Superior temporal gyrus (tissue), 1 donor: ENCODE measurements at regions not wholly inside any gene's neighbourhood (a gene's known extent, or its start where the extent isn't known, plus 50 kb on each side); places are given as distances from the start of the nearest gene placed in this dataset.

Experiments used
- DNase-seq: peaks from one replicate; pipeline ENCODE4 v3.0.0-alpha.2; 2016; ENCODE audit errors: extremely low spot score

DNA sequence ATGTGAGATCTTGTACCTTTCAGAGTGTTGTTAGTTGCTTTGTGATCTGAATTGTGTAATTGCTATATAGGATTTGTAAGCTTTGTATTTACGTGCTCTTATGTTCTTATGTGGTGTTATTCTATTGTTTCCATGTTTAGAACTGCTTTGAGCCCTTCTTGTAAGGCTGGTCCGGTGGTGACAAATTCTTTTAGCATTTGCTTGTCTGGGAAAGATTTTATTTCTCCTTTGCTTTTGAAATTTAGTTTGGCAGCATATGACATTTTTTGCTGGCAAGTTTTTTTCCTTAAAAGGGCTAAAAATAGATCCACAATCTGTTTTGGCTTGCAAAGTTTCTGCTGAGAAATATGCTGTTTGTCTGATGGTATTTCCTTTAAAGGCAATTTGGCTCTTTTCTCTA is 1089.2 kb upstream of the PCDH9 start:
- DNase-seq: no peak

DNA sequence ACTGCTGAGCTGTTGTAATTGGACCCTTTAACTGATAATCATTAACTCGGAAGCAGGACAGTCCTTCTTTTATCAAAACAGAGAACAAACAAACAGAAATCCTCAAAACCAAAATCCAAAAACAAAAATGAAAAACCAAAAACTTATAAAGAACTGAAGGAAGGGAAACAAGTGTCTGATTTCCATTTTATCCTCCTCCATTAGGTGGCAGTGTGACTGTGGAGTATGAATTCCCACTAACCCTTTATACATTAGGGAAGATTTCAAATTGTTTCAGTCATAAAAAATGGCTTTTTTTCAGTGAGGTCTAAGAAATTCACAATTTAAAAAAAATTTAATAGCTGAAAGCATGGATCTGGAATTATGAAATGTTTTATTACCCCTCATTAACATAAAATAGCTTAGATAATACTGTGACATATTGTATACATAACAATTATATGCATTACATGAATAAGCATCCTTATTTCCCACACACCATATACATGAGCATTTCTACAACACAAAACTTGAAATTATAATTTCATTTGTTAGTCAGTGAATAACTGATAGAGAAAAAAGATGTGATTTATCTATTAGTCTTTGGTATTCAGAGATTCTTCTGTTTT is 1074.3 kb upstream of the PCDH9 start:
- peak; percentile 61 for DNase-seq

DNA sequence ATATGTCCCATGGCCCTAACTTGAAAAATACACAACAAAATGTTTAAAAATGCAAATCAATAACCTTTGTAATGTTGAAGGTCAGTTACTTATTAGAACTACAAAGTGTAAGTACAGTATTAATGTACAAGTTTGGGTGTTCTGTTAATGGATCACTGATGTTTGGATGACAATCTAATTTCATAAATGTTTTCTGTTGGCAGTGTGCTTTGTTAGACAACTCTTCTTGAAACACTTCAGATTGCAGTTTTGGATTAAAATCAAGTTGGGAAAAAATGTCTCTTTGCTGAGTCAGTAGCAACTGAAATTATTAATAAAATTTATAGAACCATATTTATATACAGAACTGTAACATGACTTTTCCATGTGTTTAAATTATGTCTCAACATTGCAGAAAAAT is 1063.5 kb upstream of the PCDH9 start:
- no peak for DNase-seq

DNA sequence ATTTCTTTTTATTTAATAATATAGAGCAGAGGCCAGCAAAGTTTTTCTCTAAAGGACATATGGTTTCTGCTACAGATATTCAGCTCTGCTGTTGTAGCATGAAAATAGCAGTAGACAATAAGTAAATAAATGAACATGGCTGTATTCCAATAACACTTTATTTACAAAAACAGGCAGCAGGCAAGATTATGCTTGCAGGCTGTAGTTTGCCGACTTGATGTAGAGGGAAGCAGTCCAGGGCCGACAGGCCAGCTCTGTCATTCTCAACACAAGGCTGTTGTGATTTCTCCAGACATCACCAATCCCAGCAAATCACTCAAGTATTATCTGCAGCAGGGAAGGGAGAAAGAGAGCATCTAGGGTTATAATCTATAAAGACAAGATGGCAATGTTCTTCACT is 1062.5 kb upstream of the PCDH9 start:
- no peak for DNase-seq

DNA sequence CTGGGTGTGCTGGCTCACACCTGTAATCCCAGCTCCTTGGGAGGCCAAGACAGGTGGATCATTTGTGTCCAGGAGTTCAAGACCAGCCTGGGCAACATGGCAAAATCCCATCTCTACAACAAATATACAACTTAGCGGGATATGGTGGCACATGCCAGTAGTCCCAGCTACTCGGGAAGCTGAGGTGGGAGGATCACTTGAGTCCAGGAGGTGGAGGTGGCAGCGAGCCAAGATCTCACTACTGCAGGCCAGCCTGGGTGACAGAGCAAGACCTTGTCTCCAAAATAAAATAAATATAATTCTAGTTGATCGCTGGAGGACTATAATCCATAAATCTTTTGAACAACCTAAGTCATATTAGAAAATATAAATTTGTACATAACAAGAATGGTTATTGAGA is 1061.5 kb upstream of the PCDH9 start:
- no peak for DNase-seq

DNA sequence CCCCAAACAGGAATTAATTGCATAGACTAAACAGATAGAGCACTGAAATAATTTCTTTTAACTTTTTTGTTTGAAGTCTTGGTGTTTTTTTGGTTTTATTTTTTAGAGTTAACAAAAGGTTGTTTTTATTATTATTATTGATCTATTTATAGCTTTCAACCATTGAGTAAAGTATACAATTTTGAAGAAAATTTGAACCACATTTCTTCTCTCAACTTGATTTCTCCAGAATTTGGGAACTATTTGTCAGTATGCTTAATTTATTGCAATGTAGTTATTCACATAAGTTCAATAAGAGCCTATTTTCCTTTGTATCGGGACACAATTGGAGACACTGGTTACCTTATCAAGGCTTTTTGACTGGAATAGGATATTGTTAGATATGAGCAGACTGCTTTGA is 1045.6 kb upstream of the PCDH9 start:
- no peak for DNase-seq

DNA sequence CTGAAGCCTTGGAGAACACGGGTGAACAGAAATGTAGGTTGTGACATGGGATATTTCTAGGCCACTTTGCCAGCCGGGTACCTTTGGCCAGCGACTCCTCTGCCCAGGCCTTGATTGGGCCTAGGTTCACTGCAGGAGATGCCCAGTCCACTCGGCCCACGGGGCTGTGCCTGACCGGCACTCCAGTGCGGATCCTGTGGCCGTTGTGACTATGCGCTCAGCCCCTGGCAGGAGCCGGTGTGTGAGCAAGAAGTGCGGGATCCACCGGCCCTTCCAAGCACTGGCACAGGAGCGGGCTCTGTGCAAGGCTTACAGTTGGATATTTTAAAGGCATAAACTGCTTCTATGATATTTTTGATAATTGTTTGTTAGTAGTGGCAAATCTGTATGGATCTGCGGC is 1042.5 kb upstream of the PCDH9 start:
- DNase-seq: no peak

DNA sequence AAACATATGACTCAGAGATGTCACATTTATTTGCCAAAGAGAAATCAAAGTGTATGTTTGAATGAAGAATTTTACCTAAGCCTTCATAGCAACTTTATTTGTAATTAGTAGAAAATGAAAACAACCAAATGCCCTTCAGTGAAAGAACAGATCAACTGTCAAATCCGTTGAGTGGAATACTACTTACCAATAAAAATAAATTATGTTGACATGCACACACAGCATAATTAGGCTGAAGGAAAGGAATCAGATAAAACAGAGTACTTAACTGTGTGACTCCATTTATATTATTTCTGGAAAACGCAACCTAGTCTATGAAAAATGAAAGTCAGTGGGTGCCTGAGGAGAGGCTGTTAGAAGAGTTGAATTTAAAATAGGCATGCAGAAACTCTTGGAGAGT is 1034.6 kb upstream of the PCDH9 start:
- DNase-seq: no peak

DNA sequence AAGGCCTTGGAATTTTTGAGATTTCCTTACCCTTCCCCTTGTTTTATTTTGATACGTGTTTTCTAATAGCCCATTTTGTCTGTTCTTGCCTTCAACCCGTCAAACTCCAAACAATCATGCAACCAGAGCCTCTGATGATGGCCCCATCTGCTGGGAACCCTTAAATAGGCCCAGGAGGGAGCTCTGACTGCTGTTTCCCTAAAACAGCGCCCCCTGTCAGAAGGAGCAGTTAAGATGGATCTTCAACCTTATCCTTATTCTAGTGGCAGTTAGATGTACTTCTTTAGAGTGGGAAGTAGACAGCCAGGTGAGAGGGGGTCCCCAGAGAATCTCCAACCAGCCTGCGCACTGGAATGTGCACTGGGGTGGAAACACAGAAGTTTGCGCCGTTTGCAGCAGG is 1031.0 kb upstream of the PCDH9 start:
- no peak for DNase-seq

DNA sequence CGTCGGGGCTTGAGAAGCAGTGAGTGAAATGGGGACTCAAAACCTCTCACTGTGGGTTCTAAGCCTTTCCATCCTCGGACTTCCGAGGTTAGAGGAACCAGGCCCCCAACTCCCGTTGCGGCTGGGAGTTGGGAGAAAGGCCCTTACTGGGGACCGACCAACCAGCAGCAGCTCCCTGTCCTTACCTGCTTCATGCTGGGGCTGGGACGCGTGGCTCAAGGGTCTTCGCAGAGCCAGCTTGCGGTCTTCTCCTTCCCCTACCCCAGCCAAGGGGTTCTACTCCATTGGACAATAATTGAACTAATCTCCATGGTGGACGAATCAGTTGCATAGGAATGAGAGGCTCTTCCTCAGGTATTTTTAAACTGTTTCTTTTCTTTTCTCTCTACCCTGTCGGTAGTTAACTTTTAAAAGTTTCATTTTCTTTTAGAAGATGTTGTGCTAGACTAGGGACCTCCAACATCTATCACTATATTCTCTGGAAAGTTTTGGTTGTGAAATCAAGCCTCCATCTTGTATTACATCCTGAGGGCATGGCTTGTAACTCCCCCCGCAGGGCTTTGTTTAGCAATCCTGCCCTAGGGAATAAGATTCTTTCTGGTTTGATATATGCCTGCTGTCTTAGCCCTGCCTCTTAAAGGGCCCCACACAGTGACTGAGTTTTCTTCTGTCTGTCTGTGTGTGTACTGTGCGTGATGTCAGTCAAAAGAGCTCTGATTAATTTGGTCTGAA is 1027.1 kb upstream of the PCDH9 start:
- no peak for DNase-seq

DNA sequence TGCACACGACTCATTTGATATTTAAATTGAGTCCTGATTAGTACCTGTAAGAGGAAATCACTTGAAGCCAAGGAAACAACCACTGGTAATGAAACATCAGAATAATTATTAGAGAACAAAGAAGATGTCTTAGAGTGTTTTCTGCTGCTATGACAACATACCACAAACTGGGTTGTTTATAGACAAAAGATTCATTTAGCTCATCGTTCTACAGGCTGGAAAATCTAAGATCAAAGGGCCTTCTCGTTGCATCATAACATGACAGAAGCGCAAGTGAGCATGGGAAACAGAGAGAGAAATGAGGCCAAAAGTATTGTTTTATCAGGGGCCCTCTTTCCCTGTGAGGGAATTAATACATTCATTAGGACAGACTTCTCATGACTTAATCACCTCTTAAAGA is 1024.0 kb upstream of the PCDH9 start:
- no peak for DNase-seq

DNA sequence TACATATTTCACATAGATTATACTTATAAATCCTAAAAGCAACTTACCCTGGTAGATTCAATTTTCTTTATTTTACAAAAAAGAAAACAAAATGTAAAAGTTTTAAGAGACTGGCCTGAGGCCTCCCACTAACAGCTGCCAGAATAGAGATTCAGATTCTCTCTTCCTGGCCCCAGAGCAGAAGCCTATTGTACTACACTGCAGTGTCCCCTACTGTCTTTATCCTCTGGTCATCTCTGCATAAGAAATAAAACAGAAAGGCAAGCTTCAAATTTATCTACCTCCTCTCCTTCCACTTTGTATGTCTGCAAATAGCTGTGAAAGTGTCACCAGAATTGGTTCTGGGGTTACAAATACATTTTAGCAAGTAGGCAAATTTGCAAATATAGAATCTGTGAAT is 1004.1 kb upstream of the PCDH9 start:
- no peak for DNase-seq

DNA sequence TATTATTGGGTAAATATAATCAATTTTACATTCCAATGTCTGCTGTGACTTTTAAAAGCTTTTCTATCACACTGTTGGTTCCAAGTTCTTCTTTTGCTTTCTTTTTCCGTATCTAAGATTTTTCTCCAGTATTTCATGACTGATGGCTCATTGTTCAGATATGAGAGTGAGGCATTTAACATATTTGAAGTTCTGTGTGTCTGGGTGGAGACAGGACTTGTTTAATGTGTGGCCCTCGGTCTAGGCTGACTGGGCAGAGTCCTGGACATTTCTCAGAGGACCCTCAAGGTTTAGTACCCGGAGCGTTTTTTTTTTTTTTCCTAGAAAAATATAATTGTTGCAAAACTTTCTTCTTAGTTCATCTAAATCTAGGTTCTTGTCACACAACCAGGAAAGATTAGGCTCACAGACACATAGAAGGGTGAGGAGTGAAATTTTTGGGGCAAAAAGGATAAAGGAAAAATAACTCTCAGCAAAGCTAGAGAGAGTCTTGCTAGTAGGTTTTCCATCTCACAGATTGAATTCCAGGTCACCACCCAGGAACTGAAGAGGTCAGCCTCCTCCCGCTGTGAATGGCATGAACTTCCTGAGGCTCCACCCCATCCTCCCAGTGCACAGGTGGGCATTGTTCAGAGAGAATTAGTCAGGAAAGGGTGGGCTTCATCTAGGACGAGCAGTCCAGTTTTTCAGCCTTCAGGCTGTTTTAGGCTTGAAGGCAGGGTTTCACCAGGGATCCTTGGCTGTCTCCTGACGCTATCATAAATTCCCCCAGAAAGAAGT is 1002.4 kb upstream of the PCDH9 start:
- DNase-seq: no peak

DNA sequence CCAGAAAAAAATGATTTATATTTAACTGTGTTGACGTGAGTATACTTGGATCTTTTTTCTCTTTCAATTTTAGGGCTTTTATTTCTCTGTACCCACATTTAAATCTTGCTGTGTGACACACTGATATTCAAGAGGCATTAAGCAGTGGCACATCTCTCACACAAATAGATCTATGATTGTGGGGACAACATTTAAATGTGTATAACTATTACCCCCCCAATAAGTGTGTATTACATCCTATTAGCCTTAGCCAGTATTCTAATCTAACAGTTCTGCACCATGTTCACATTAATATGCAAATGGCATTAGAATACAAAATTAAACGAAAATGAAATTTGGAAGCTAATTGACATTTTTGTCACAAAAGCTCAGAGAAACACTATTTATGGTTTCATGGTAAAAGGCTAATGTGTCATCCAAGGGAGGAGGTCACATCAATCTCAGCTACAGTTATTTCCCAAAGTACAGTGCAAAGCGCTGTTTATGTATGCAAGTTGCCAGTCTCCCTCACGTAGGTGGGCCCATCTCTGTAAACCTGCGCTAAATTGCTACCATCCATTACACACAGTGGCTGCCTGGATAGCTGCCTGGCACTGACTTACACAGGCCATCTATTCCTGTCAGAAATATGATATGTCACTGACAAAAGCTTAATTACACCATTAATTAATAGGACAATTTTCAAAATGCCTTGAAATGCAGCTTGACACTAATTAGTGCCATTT is 984.7 kb upstream of the PCDH9 start:
- no peak for DNase-seq

DNA sequence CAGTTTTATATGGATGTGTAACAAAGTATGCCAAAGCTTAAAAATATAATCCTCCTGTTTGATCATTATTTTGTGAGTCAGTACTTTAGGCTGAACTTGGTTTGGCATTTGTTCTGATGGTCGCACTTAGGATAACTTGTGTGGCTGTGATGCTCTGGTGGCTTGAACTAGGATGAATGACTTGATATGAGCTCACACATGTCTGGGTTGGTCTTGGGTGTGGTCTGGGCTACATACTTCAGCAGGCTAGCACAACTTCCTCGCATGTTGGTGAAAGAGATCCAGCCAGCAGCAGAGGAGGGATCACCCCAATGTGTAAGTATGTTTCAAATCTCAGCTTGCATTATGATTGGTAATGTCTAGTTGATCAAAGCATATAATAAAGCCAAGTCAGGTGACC is 969.1 kb upstream of the PCDH9 start:
- no peak for DNase-seq

DNA sequence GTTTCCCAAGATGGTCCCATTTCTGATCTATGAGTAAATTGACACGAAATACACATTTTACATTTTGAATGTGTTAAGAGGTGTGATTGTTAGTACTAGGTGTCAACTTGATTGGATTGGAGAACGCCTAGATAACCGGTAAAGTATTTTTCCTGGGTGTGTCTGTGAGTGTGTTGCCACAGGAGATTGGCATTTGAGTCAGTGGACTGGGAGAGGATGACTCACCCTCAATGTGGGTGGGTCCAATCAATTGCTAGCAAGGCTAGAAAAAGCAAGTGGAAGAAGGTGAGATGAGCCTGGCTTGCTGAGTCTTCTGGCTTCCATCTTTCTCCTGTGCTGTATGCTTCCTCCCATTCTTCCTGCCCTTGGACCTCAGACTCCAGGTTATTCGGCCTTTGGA is 960.7 kb upstream of the PCDH9 start:
- no peak for DNase-seq

DNA sequence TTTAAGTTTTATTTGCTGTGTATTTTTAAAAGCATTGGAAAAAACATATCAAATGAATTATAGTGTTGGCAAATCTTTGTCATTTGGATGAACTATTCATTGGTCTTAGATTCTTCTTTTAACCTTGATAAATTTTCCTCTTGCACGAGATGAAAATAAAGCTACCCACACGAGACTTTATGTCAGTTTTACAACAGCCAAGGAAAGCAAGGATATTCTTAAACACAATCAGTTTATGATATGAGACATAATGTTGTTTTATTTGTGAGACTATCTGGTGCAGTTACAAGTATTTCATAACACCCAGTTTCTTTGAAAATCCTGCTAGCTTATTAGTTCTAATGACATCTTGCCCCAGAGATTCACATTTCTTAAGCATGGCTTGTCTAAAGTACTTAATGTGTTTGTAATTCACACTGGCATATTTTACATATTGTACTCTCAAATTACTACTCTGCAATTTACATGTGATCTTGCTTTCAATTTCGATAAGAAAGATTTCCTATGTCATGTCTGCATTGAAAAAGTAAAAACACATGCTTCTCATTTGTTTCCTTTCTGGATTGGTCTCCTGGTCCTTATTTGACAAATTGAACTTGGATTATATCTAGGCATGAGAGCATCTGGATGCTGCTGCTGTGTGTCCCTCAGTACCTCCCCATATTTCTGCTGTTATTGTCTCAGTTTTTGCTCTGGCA is 955.5 kb upstream of the PCDH9 start:
- DNase-seq: no peak

DNA sequence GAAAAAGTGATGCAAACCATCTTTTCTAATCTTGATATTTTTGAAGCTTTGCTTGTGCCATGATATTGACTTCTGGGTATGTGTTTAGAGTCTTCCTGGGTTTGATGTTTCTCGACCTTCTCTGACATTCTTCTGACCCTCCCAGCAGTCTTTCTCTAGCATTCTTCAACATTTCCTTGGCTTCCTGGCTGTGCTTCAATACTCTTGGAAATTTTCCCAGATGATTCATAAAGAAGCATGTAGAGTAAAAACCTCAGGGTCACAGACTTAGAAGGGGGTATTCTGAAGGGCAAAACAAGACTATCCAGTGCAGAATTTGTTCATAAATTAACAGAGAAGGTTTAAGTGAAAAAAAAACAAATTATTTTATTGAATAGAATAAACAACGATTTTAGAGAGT is 946.3 kb upstream of the PCDH9 start:
- no peak for DNase-seq

DNA sequence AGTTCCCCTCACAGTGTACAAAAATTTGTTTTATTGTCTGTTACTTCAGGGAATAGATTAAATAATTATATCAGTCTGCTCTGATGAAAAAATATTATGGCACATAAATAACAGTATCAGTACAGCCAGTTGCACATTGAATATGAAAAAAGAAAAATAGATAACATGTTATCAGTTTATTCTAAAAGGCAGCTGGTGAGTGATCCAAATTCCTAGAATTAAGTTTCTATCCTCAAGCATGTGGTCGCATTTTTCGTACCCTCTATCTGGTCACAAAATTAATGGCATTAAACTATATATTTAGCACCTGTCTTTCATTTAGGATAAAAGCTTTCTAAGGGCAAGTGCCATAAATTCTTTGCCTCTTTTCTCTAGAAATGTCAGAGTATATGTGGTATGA is 944.8 kb upstream of the PCDH9 start:
- DNase-seq: no peak

DNA sequence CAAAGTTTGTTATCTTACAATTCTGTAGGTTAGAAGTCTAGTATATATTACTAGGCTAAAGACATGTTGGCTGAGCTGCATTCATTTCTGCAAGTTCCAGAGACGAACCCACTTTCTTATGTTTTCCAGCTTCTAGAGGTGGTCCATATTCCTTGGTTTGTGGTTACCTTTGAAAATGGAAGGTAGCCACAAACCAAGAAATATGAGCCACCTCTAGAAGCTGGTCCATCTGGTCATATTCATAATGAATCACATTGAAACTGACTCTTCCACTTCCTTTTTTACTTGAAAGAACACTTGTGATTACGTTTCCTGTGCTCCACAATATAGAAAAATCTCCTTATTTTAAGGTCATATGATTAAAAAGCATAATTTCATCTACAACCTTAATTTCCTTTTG is 943.0 kb upstream of the PCDH9 start:
- DNase-seq: no peak

DNA sequence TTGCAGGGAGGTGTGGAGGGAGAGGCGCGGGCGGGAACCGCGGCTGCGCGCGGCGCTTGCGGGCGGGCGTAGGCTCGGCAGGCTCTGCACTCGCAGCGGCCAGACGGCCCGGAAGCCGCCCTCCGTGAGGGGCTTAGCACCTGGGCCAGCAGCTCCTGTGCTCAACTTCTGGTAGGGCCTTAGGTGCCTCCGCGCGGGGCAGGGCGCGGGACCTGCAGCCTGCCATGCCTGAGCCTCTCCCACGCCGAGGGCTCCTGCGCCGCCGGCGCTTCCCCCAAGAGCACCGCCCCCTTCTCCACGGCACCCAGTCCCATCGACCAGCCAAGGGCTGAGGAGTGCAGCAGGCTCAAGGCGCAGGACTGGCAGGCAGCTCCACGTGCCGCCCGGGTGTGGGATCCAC is 940.8 kb upstream of the PCDH9 start:
- DNase-seq: no peak

DNA sequence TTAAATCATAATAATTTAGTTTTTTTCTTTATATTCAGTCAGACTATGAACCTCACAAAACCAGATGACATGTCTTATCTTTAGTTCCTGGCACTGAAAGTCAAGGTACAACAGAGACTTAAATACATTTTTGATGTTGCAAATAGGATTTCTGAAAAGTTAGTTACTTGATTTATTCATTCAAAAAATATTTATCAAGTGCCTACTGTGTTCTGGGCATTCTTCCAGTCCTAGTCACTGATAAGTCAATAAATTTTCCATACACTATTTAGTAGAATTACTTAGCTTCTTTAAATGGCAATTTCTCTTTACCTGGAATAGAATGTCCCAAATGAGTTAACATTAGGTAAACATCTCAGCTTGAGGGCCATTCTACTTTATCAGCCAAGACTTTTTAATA is 938.3 kb upstream of the PCDH9 start:
- no peak for DNase-seq
